ENCODE measurements at regions not wholly inside any gene's neighbourhood (a gene's known extent, or its start where the extent isn't known, plus 50 kb on each side); places are given as distances from the start of the nearest gene placed in this dataset.

- H3K4me3 ChIP-seq (ENCODE audit: low read length): no peak overlapping the region
- TF ChIP-seq ZNF274 (IDR thresholded peaks at IDR 0.05; ENCODE audit: low read depth, low read length): no peak
Measured at GRCh38 chr1:208653426-208653825, 409.2 kb upstream of the PLXNA2 start.

- no peak for TF ChIP-seq ZNF274 (IDR thresholded peaks at IDR 0.05; ENCODE audit: low read depth, low read length)
- no peak overlapping the region for H3K4me3 ChIP-seq (ENCODE audit: low read length)
Measured at GRCh38 chr1:208654241-208654640, 410.1 kb upstream of the PLXNA2 start.

- TF ChIP-seq ZNF274 (IDR thresholded peaks at IDR 0.05; ENCODE audit: low read depth, low read length): no peak
- no peak overlapping the region for H3K4me3 ChIP-seq (ENCODE audit: low read length)
Measured at GRCh38 chr1:208665936-208666335, 421.8 kb upstream of the PLXNA2 start.

- TF ChIP-seq ZNF274 (IDR thresholded peaks at IDR 0.05; ENCODE audit: low read depth, low read length): no peak
- H3K4me3 ChIP-seq (ENCODE audit: low read length): no peak overlapping the region
Measured at GRCh38 chr1:208668991-208669390, 424.8 kb upstream of the PLXNA2 start.

DNA sequence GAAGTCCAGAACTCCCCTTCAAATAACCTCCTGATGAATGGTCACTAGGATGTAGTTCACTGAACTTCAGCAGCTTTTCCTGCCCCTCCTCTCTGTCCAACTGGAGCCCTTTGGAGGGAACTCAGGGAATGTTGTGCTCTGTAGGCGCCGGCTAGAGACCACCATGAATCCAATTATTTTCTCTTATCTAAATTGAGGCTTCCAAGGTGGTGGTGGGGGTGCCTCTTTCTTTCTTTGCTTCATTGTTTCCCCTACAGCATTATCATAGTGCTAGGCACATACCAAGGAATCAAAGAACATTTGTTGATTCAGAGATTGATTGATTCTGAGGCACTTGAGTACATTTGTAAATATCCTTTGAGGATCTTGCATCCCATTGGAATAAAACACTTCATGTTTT, 426.6 kb upstream of the PLXNA2 start:
- H3K4me3 ChIP-seq (ENCODE audit: low read length): no peak overlapping the region
- TF ChIP-seq ZNF274 (IDR thresholded peaks at IDR 0.05; ENCODE audit: low read depth, low read length): no peak

DNA sequence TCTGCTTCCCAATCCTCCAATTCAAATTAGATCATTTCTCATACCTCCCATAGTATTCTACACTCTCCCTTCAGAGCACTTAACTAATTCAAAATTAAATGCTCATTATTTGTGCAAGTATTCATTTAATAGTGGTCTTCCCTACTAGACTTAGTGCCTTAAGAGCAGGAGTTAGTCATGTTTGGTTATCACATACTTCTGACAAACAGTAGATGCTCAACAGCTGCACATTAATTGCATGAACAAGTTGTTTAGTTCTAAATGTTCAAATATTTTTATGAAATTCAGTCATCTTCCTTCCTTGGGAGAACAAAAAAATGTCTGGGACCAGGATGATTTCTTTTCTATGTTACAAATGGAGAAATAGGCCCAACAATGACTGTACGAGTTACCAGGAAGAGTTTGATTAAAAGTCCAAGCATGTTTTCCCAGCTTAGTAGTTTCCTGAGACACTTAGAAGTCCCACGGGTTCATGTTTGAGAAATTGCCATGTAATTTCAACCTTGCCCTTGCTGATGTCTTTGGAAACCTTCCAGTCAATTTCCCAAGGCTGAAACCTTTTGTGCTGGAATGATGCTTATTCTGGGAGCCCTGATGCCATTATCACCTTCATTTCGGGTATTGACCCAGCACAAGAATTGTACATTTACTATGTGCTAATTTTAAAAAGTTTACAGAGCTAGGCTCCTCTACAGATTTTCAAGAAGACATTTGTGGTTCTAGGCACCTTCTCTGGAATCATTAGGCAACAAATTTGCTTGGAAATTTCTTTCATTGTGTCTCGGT, 437.9 kb upstream of the PLXNA2 start:
- no peak for TF ChIP-seq ZNF274 (IDR thresholded peaks at IDR 0.05; ENCODE audit: low read depth, low read length)
- H3K4me3 ChIP-seq (ENCODE audit: low read length): no peak overlapping the region

DNA sequence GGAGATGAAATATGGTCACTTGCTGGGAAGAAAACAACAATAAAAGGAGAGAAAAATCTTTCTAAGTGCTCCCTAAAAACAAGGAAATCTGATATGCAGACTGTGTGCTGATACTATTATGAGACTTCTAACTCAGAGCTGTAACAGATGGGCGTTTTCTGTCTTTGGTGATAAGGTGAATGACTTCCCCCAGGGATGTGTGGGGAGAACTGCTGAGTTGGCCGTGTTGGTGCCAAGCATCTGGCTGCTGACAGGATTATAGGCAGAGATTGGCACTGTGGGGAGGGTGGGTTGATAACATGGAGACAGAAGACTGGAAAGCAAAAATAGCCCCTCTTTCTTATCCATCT, 438.5 kb upstream of the PLXNA2 start:
- no peak overlapping the region for H3K4me3 ChIP-seq (ENCODE audit: low read length)
- no peak for TF ChIP-seq ZNF274 (IDR thresholded peaks at IDR 0.05; ENCODE audit: low read depth, low read length)

DNA sequence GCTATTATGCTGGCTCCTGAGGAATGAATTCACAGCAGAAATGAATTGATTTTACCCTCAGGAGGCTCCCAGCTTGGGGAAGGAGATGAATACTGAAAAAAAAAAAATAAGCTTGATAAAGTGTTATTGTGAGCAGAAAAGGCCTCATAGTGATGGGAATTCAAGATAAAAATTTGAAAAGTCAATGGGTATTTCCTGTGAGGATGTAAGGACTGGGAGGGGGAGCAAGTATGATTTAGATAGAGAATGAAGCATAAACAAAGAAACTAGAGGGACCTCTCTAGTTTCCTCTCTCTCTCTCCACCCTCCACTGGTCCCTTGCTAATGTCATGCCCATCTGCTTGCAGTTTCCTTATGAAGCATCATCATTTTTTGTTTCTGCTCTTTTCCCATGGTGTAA, 439.0 kb upstream of the PLXNA2 start:
- H3K4me3 ChIP-seq (ENCODE audit: low read length): no peak overlapping the region
- no peak for TF ChIP-seq ZNF274 (IDR thresholded peaks at IDR 0.05; ENCODE audit: low read depth, low read length)

- no peak overlapping the region for H3K4me3 ChIP-seq (ENCODE audit: low read length)
- TF ChIP-seq ZNF274 (IDR thresholded peaks at IDR 0.05; ENCODE audit: low read depth, low read length): no peak
Measured at GRCh38 chr1:208684192-208684591, 440.0 kb upstream of the PLXNA2 start.

DNA sequence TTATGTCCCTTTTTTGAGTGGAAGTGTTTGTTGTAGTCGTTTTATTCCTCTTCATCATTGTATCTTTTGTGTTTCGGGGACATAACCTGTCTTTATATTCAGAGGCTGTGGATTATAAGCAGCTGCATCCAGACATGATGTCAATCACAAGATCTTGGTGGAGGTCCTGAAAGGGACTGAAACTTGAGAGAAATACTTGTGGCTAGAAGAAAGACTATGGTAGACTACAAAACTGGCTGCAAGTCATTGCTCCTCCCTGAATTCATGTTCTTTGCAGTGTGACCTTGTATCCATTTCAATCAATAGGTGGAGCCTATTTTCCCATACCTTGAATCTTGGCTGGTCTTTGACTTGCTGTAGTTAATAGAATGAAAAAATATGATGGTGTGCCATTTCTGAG, 442.4 kb upstream of the PLXNA2 start:
- no peak overlapping the region for H3K4me3 ChIP-seq (ENCODE audit: low read length)
- TF ChIP-seq ZNF274 (IDR thresholded peaks at IDR 0.05; ENCODE audit: low read depth, low read length): no peak

DNA sequence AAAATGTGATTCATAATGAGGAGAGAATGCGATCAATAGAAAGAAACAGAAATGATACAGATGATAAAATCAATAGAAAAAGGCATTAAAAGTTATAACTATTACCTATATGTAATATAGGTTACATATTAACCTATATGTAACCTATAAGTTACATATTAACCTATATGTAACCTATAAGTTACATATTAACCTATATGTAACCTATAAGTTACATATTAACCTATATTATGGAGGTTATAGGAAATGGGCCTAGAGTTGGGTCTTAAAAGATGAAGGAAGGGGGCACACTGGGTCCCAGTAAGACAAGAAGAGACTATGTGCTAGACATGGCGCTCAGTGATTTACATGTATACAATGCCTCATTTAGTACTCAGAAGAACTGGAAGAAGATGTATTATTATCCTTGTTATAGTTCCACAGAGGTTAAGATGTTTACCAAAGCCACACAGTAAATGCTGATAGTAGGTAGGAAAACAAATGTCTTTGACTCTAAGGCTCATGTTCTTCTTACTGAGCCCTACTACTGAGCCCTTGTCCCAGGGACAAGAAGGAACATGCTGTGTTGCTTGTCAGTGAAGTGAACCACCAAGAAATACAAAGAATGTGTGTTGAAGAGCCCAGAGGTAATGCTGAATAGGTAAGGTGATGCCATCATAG, 444.6 kb upstream of the PLXNA2 start:
- no peak overlapping the region for H3K4me3 ChIP-seq (ENCODE audit: low read length)
- no peak for TF ChIP-seq ZNF274 (IDR thresholded peaks at IDR 0.05; ENCODE audit: low read depth, low read length)

GRCh38 chr1:208691012-208691411, 446.8 kb upstream of the PLXNA2 start:
- H3K4me3 ChIP-seq (ENCODE audit: low read length): no peak overlapping the region
- no peak for TF ChIP-seq ZNF274 (IDR thresholded peaks at IDR 0.05; ENCODE audit: low read depth, low read length)

- H3K4me3 ChIP-seq (ENCODE audit: low read length): no peak overlapping the region
- TF ChIP-seq ZNF274 (IDR thresholded peaks at IDR 0.05; ENCODE audit: low read depth, low read length): no peak
Measured at GRCh38 chr1:208709981-208710380, 465.8 kb upstream of the PLXNA2 start.

GRCh38 chr1:208714323-208714722, 470.1 kb upstream of the PLXNA2 start:
- no peak overlapping the region for H3K4me3 ChIP-seq (ENCODE audit: low read length)
- TF ChIP-seq ZNF274 (IDR thresholded peaks at IDR 0.05; ENCODE audit: low read depth, low read length): no peak

DNA sequence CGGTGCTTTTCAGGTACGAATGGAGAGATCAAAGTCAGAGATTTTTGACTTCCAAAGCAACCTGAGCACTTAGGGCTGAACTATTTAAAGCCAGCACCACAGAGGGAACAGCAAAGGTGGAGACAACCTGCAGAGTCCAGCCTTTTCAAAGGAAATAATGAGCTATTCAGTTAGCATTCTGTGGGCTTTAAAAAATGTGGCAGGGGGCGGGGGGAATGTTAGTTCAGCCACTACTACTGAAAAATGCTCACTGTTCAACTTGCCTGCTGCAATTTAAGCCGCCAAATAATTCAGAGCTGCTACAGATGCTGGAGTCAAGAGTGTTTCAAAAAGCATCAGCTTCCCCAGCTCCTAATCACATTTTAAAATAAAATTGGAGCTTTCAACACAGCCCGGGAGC, 473.3 kb upstream of the PLXNA2 start:
- no peak overlapping the region for H3K4me3 ChIP-seq (ENCODE audit: low read length)
- no peak for TF ChIP-seq ZNF274 (IDR thresholded peaks at IDR 0.05; ENCODE audit: low read depth, low read length)
